Naive thymus-derived CD4-positive, alpha-beta T cell (primary cell): ENCODE measurements at regions not wholly inside any gene's neighbourhood (a gene's known extent, or its start where the extent isn't known, plus 50 kb on each side); places are given as distances from the start of the nearest gene placed in this dataset.

Experiments used
- ATAC-seq: fragments of 150-1000 bp; cut with Tn5 transposase; 2 replicates; pipeline ENCODE4 v1.10.0; 2021; ENCODE audit warnings: mild to moderate bottlenecking, moderate library complexity
- CTCF ChIA-PET: fragments of 350-600 bp; sonication (Branson Sonifier 250); formaldehyde crosslinking; loops from one replicate; lab custom pipeline; 2021; ENCODE audit warnings: antibody characterized with exemption; lab: Charles Lee
- POLR2A ChIA-PET: fragments of 350-600 bp; sonication (Branson Sonifier 250); formaldehyde crosslinking; loops from one replicate; lab custom pipeline; 2021; ENCODE audit warnings: antibody characterized with exemption, inconsistent platforms; lab: Charles Lee
- DNase-seq, 9 donors: peaks; one replicate each; pipeline versions ENCODE4 v3.0.0 to v3.0.0-alpha.2; 2020 to 2022; ENCODE audit warnings: mixed read lengths in 1 of 9
- H3K27ac ChIP-seq: one replicate; pipeline ENCODE4 v1.7.0; 2013; ENCODE audit warnings: mild to moderate bottlenecking, low read depth, low read length, moderate library complexity
- H3K27me3 ChIP-seq, 2 donors: one replicate each; pipeline ENCODE4 v1.7.0; 2013; ENCODE audit warnings: low read length in 2 of 2, mild to moderate bottlenecking in 2 of 2, moderate library complexity in 2 of 2; ENCODE audit not compliant: control insufficient read depth in 2 of 2, insufficient read depth in 2 of 2
- H3K36me3 ChIP-seq, 3 experiments: 1 replicate in 2 of 3; 2 replicates in 1 of 3; pipeline ENCODE4 v1.7.0; 2013; ENCODE audit warnings: low read length in 3 of 3, mild to moderate bottlenecking in 3 of 3, moderate library complexity in 1 of 3; ENCODE audit not compliant: insufficient read depth in 3 of 3, control insufficient read depth in 2 of 3
- H3K4me1 ChIP-seq, 2 donors: one replicate each; pipeline ENCODE4 v1.7.0; 2013; ENCODE audit warnings: low read length in 2 of 2, mild to moderate bottlenecking in 2 of 2, moderate library complexity in 1 of 2; ENCODE audit not compliant: control insufficient read depth in 2 of 2, insufficient read depth in 2 of 2
- H3K4me3 ChIP-seq: 2 replicates; pipeline ENCODE4 v1.7.0; 2013; ENCODE audit warnings: mild to moderate bottlenecking, low read length
- H3K9me3 ChIP-seq, 3 experiments: 1 replicate in 2 of 3; 2 replicates in 1 of 3; pipeline ENCODE4 v1.7.0; 2013; ENCODE audit warnings: low read length in 3 of 3; ENCODE audit not compliant: control insufficient read depth in 2 of 3
- H3K27ac Mint-ChIP-seq, 9 donors: one replicate each; pipeline ENCODE4 v1.8.0; 2020 to 2022; ENCODE audit warnings: mixed read lengths in 9 of 9, mild to moderate bottlenecking in 8 of 9, moderate library complexity in 5 of 9, inconsistent platforms in 2 of 9
- H3K27me3 Mint-ChIP-seq, 5 donors: one replicate each; pipeline ENCODE4 v1.8.0; 2021 to 2022; ENCODE audit warnings: mixed read lengths in 5 of 5, mild to moderate bottlenecking in 1 of 5
- H3K36me3 Mint-ChIP-seq, 5 donors: one replicate each; pipeline ENCODE4 v1.8.0; 2020 to 2022; ENCODE audit warnings: mixed read lengths in 5 of 5, mild to moderate bottlenecking in 3 of 5, inconsistent platforms in 1 of 5
- H3K4me1 Mint-ChIP-seq, 7 donors: one replicate each; pipeline ENCODE4 v1.8.0; 2020 to 2022; ENCODE audit warnings: mixed read lengths in 7 of 7, mild to moderate bottlenecking in 3 of 7, inconsistent platforms in 1 of 7
- H3K4me3 Mint-ChIP-seq, 10 donors: one replicate each; pipeline ENCODE4 v1.8.0; 2020 to 2022; ENCODE audit warnings: mild to moderate bottlenecking in 10 of 10, mixed read lengths in 10 of 10, moderate library complexity in 6 of 10, inconsistent platforms in 2 of 10
- H3K9me3 Mint-ChIP-seq, 11 donors: one replicate each; pipeline ENCODE4 v1.8.0; 2020 to 2022; ENCODE audit warnings: mixed read lengths in 11 of 11, mild to moderate bottlenecking in 4 of 11, inconsistent platforms in 1 of 11, moderate library complexity in 1 of 11
- intact Hi-C, 2 donors: fragments of 100-400 bp; cut with micrococcal nuclease; formaldehyde crosslinking; loops; one replicate each; pipeline ENCODE4 v1.15.1; 2023

GRCh38 chr11:44402466-44403075 lies 92.6 kb upstream of the ALX4 start:
- no peaks in the 10 kb centered on the region for H3K27me3 ChIP-seq
- no peak overlapping the region for H3K4me3 ChIP-seq
- DNase-seq (no peak), ATAC-seq (no peak)
- intact Hi-C loops, result no loop called here
- ChIA-PET CTCF (no interaction called here), POLR2A (no interaction called here)
- Mint-ChIP-seq H3K4me1 (peaks cover 0 to 4% (median 0%) of the 10 kb centered on the region in 7 donors), H3K4me3 (no peak overlapping the region), H3K9me3 (peaks cover 0 to 4% (median 0%) of the 10 kb centered on the region in 11 donors), H3K27ac (no peak overlapping the region), H3K27me3 (peaks cover 0 to 30% (median 26%) of the 10 kb centered on the region in 5 donors), H3K36me3 (no peaks in the 10 kb centered on the region)
- no peak overlapping the region for H3K27ac ChIP-seq
- no peaks in the 10 kb centered on the region for H3K36me3 ChIP-seq
- no peaks in the 10 kb centered on the region for H3K9me3 ChIP-seq
- no peaks in the 10 kb centered on the region for H3K4me1 ChIP-seq

- Histone ChIP-seq H3K27me3 (no peaks in the 10 kb centered on the region), H3K4me3 (no peak overlapping the region), H3K9me3 (no peaks in the 10 kb centered on the region), H3K27ac (no peak overlapping the region), H3K36me3 (no peaks in the 10 kb centered on the region), H3K4me1 (no peaks in the 10 kb centered on the region)
- intact Hi-C loops, result no loop called here
- no peak for ATAC-seq
- no peak overlapping the region for H3K27ac Mint-ChIP-seq
- H3K4me3 Mint-ChIP-seq, result no peak overlapping the region
- H3K27me3 Mint-ChIP-seq, result peaks cover 0 to 27% (median 20%) of the 10 kb centered on the region in 5 donors
- peaks cover 0 to 4% (median 0%) of the 10 kb centered on the region in 7 donors for H3K4me1 Mint-ChIP-seq
- no peaks in the 10 kb centered on the region for H3K36me3 Mint-ChIP-seq
- DNase-seq, result no peak
- ChIA-PET CTCF (no interaction called here), POLR2A (no interaction called here)
- H3K9me3 Mint-ChIP-seq, result peaks cover 0 to 4% (median 0%) of the 10 kb centered on the region in 11 donors
Measured at GRCh38 chr11:44403176-44403575, 93.2 kb upstream of the ALX4 start.

- peaks cover 0 to 4% (median 0%) of the 10 kb centered on the region in 11 donors for H3K9me3 Mint-ChIP-seq
Measured at GRCh38 chr11:44403587-44404273, 93.8 kb upstream of the ALX4 start.

GRCh38 chr11:44404301-44404700 lies 94.4 kb upstream of the ALX4 start:
- ATAC-seq (no peak), DNase-seq (no peak)
- CTCF ChIA-PET, result no interaction called here
- Mint-ChIP-seq H3K4me1 (peaks cover 0 to 4% (median 0%) of the 10 kb centered on the region in 7 donors), H3K36me3 (no peaks in the 10 kb centered on the region), H3K4me3 (no peak overlapping the region), H3K27ac (no peak overlapping the region), H3K27me3 (peaks cover 0 to 31% (median 19%) of the 10 kb centered on the region in 5 donors), H3K9me3 (peaks cover 0 to 4% (median 0%) of the 10 kb centered on the region in 11 donors)
- Histone ChIP-seq H3K27me3 (no peaks in the 10 kb centered on the region), H3K27ac (no peak overlapping the region), H3K4me1 (no peaks in the 10 kb centered on the region), H3K4me3 (no peak overlapping the region), H3K36me3 (no peaks in the 10 kb centered on the region), H3K9me3 (no peaks in the 10 kb centered on the region)
- intact Hi-C loops, result no loop called here
- POLR2A ChIA-PET, result no interaction called here

More at GRCh38 chr11:44403587-44404273, 93.8 kb upstream of the ALX4 start:
- POLR2A ChIA-PET, result no interaction called here
- H3K36me3 ChIP-seq, result no peaks in the 10 kb centered on the region
- no peaks in the 10 kb centered on the region for H3K4me1 ChIP-seq
- no peaks in the 10 kb centered on the region for H3K9me3 ChIP-seq
- intact Hi-C loops, result no loop called here
- no peak for DNase-seq
- no peaks in the 10 kb centered on the region for H3K36me3 Mint-ChIP-seq
- H3K4me3 Mint-ChIP-seq, result no peak overlapping the region
- H3K27me3 ChIP-seq, result no peaks in the 10 kb centered on the region
- no peak overlapping the region for H3K4me3 ChIP-seq
- no peak for ATAC-seq
- CTCF ChIA-PET, result no interaction called here
- H3K27ac ChIP-seq, result no peak overlapping the region
- H3K27ac Mint-ChIP-seq, result no peak overlapping the region
- peaks cover 0 to 4% (median 0%) of the 10 kb centered on the region in 7 donors for H3K4me1 Mint-ChIP-seq
- peaks cover 0 to 31% (median 19%) of the 10 kb centered on the region in 5 donors for H3K27me3 Mint-ChIP-seq

GRCh38 chr11:44404736-44405395 lies 94.9 kb upstream of the ALX4 start:
- Histone ChIP-seq H3K4me3 (no peak overlapping the region), H3K9me3 (no peaks in the 10 kb centered on the region), H3K36me3 (no peaks in the 10 kb centered on the region), H3K4me1 (no peaks in the 10 kb centered on the region), H3K27ac (no peak overlapping the region), H3K27me3 (no peaks in the 10 kb centered on the region)
- H3K27me3 Mint-ChIP-seq, result peaks cover 2 to 32% (median 20%) of the 10 kb centered on the region in 5 donors
- intact Hi-C loops, result no loop called here
- ATAC-seq (no peak), DNase-seq (no peak)
- H3K9me3 Mint-ChIP-seq, result peaks cover 0 to 4% (median 0%) of the 10 kb centered on the region in 11 donors
- H3K27ac Mint-ChIP-seq, result no peak overlapping the region
- H3K4me3 Mint-ChIP-seq, result no peak overlapping the region
- no peaks in the 10 kb centered on the region for H3K36me3 Mint-ChIP-seq
- peaks cover 0 to 2% (median 0%) of the 10 kb centered on the region in 7 donors for H3K4me1 Mint-ChIP-seq
- ChIA-PET CTCF (no interaction called here), POLR2A (no interaction called here)

- intact Hi-C loops, result no loop called here
- Histone ChIP-seq H3K27me3 (no peaks in the 10 kb centered on the region), H3K36me3 (no peaks in the 10 kb centered on the region), H3K27ac (no peak overlapping the region), H3K4me1 (no peaks in the 10 kb centered on the region), H3K9me3 (no peaks in the 10 kb centered on the region), H3K4me3 (no peak overlapping the region)
- ChIA-PET CTCF (no interaction called here), POLR2A (no interaction called here)
- Mint-ChIP-seq H3K9me3 (peaks cover 0 to 16% (median 5%) of the 10 kb centered on the region in 11 donors), H3K4me3 (no peak overlapping the region), H3K36me3 (peaks cover 0 to 8% (median 0%) of the 10 kb centered on the region in 5 donors), H3K27ac (no peak overlapping the region), H3K4me1 (no peaks in the 10 kb centered on the region), H3K27me3 (peaks cover 6 to 41% (median 36%) of the 10 kb centered on the region in 5 donors)
- DNase-seq, result no peak
- ATAC-seq, result no peak
Measured at GRCh38 chr11:44407211-44407996, 97.5 kb upstream of the ALX4 start.
